HEK293 (cell line): ENCODE measurements at regions not wholly inside any gene's neighbourhood (a gene's known extent, or its start where the extent isn't known, plus 50 kb on each side); places are given as distances from the start of the nearest gene placed in this dataset.

Experiments used
- CTCF ChIA-PET: fragments of 350-600 bp; formaldehyde crosslinking; extraction: SDS; loops from one replicate; lab custom pipeline; 2021; ENCODE audit warnings: antibody characterized with exemption; lab: Yijun Ruan, JAX
- POLR2A ChIA-PET: fragments of 300-600 bp; formaldehyde crosslinking; extraction: SDS; loops from one replicate; lab custom pipeline; 2020; ENCODE audit warnings: antibody characterized with exemption, inconsistent platforms; lab: Yijun Ruan, JAX
- H3K27ac ChIP-seq: fragments of 200-500 bp; sonication (Bioruptor generic); 2 replicates; pipeline ENCODE4 v1.5.1; 2014; ENCODE audit warnings: low read depth, low read length, control low read depth, inconsistent platforms; ENCODE audit errors: extremely low read depth
- H3K36me3 ChIP-seq, 2 experiments: fragments of 200-500 bp in 1 of 2; sonication (Bioruptor generic) in 1 of 2; 1 replicate in 1 of 2; 2 replicates in 1 of 2; pipeline ENCODE4 v1.5.1; 2014 to 2017; ENCODE audit warnings: inconsistent platforms in 2 of 2, low read length in 2 of 2; ENCODE audit not compliant: control insufficient read depth in 2 of 2, insufficient read depth in 1 of 2
- H3K4me1 ChIP-seq: fragments of 200-500 bp; sonication (Bioruptor generic); 2 replicates; pipeline ENCODE4 v1.5.1; 2014; ENCODE audit warnings: mild to moderate bottlenecking, low read length, inconsistent platforms; ENCODE audit not compliant: control insufficient read depth, insufficient read depth
- H3K4me3 ChIP-seq: 2 replicates; pipeline ENCODE4 v1.5.1; 2011; ENCODE audit warnings: low read depth, mild to moderate bottlenecking, control low read depth, low read length, moderate library complexity
- H3K9me3 ChIP-seq: fragments of 200-500 bp; sonication (Bioruptor generic); 2 replicates; pipeline ENCODE4 v1.5.1; 2014; ENCODE audit warnings: low read depth, low read length, inconsistent platforms; ENCODE audit not compliant: control insufficient read depth, insufficient read depth
- HOXA7 ChIP-seq: sonication (generic); formaldehyde crosslinking; IDR thresholded peaks from 2 replicates; pipeline ENCODE4 v1.8.1; 2022; ENCODE audit warnings: missing genetic modification reagents, borderline replicate concordance
- KLF17 ChIP-seq: fragments of 450-650 bp; formaldehyde crosslinking; IDR thresholded peaks from 2 replicates; pipeline ENCODE4 v1.5.1; 2016; ENCODE audit warnings: missing biosample characterization, missing genetic modification characterization
- MYNN ChIP-seq: fragments of 450-650 bp; formaldehyde crosslinking; IDR thresholded peaks from 2 replicates; pipeline ENCODE4 v1.5.1; 2016; ENCODE audit warnings: missing biosample characterization, missing genetic modification characterization, borderline replicate concordance
- PRDM10 ChIP-seq: fragments of 450-650 bp; formaldehyde crosslinking; IDR thresholded peaks from 2 replicates; pipeline ENCODE4 v1.5.1; 2016; ENCODE audit warnings: missing biosample characterization, missing genetic modification characterization
- PRDM6 ChIP-seq: fragments of 450-650 bp; formaldehyde crosslinking; IDR thresholded peaks from 2 replicates; pipeline ENCODE4 v1.5.1; 2017; ENCODE audit warnings: missing biosample characterization, missing genetic modification characterization
- TCF7L2 ChIP-seq: IDR thresholded peaks from 2 replicates; pipeline ENCODE4 v1.6.1; 2011; ENCODE audit warnings: low read depth, mild to moderate bottlenecking, inconsistent platforms, low read length, moderate library complexity, borderline replicate concordance
- ZBTB21 ChIP-seq: fragments of 450-650 bp; formaldehyde crosslinking; IDR thresholded peaks from 2 replicates; pipeline ENCODE4 v1.5.1; 2017; ENCODE audit warnings: missing biosample characterization, missing genetic modification characterization
- ZFP37 ChIP-seq: fragments of 450-650 bp; formaldehyde crosslinking; IDR thresholded peaks from 2 replicates; pipeline ENCODE4 v1.5.1; 2016; ENCODE audit warnings: missing biosample characterization, missing genetic modification characterization
- ZNF146 ChIP-seq: fragments of 450-650 bp; formaldehyde crosslinking; IDR thresholded peaks from 2 replicates; pipeline ENCODE4 v1.5.1; 2016; ENCODE audit warnings: missing biosample characterization, missing genetic modification characterization
- ZNF211 ChIP-seq: fragments of 450-650 bp; formaldehyde crosslinking; IDR thresholded peaks from 2 replicates; pipeline ENCODE4 v1.5.1; 2016; ENCODE audit warnings: low read depth, missing biosample characterization, missing genetic modification characterization
- ZNF366 ChIP-seq: fragments of 450-650 bp; formaldehyde crosslinking; conservative IDR thresholded peaks from 2 replicates; pipeline ENCODE4 v1.5.1; 2016; ENCODE audit warnings: missing biosample characterization, missing genetic modification characterization
- ZNF37A ChIP-seq: fragments of 450-650 bp; IDR thresholded peaks from 2 replicates; pipeline ENCODE4 v1.5.1; 2018; ENCODE audit warnings: missing biosample characterization, missing genetic modification characterization
- ZNF514 ChIP-seq: fragments of 450-650 bp; formaldehyde crosslinking; IDR thresholded peaks from 2 replicates; pipeline ENCODE4 v1.5.1; 2016; ENCODE audit warnings: missing biosample characterization, missing genetic modification characterization
- ZNF529 ChIP-seq: fragments of 450-650 bp; formaldehyde crosslinking; IDR thresholded peaks from 2 replicates; pipeline ENCODE4 v1.5.1; 2017; ENCODE audit warnings: missing genetic modification characterization, missing biosample characterization; ENCODE audit not compliant: insufficient replicate concordance
- ZNF610 ChIP-seq: fragments of 450-650 bp; formaldehyde crosslinking; IDR thresholded peaks from 2 replicates; pipeline ENCODE4 v1.5.1; 2016; ENCODE audit warnings: missing biosample characterization, missing genetic modification characterization, borderline replicate concordance
- ZNF658 ChIP-seq: fragments of 450-650 bp; formaldehyde crosslinking; IDR thresholded peaks from 2 replicates; pipeline ENCODE4; 2016; ENCODE audit warnings: missing biosample characterization, missing genetic modification characterization
- ZNF76 ChIP-seq: fragments of 450-650 bp; formaldehyde crosslinking; IDR thresholded peaks from 2 replicates; pipeline ENCODE4; 2016; ENCODE audit warnings: low read depth, missing biosample characterization, missing genetic modification characterization, borderline replicate concordance
- ZSCAN4 ChIP-seq: fragments of 450-650 bp; formaldehyde crosslinking; IDR thresholded peaks from 2 replicates; pipeline ENCODE4 v1.5.1; 2017; ENCODE audit warnings: missing biosample characterization, missing genetic modification characterization

- CTCF ChIA-PET, result interaction anchor here (0.6 kb wide), 2 partner anchors 16 to 400 kb away, joined by 3 to 4 read pairs; no protein-coding TSS in a partner anchor
- POLR2A ChIA-PET, result no interaction called here
- H3K9me3 ChIP-seq, result no peaks in the 10 kb centered on the region
- no peaks in the 10 kb centered on the region; the same call in none of the 2 replicates for H3K4me1 ChIP-seq
- no peak overlapping the region for H3K4me3 ChIP-seq
- TF ChIP-seq ZBTB21 (tag by site-specific recombination) (no peak), ZNF211 (tag by site-specific recombination) (no peak), PRDM6 (tag by site-specific recombination) (no peak), ZNF76 (no peak), ZSCAN4 (tag by site-specific recombination) (no peak)
- H3K36me3 ChIP-seq, result no peaks in the 10 kb centered on the region
- no peak overlapping the region for H3K27ac ChIP-seq
These were observed 132.7 kb upstream of the SESN3 start for GRCh38 chr11:95363708-95364107.

- H3K4me3 ChIP-seq, result no peak overlapping the region
- TF ChIP-seq MYNN (no peak), HOXA7 (CRISPR knock-in tag) (no peak), KLF17 (tag by site-specific recombination) (no peak), ZNF37A (tag by site-specific recombination) (no peak), PRDM10 (tag by site-specific recombination) (no peak), ZFP37 (no peak), ZNF514 (tag by site-specific recombination) (no peak), TCF7L2 (no peak), ZNF658 (tag by site-specific recombination) (no peak), ZNF610 (no peak), ZNF366 (tag by site-specific recombination) (no peak), ZNF146 (tag by site-specific recombination) (no peak), ZNF529 (tag by site-specific recombination) (no peak)
- POLR2A ChIA-PET, result no interaction called here
- no peak overlapping the region for H3K27ac ChIP-seq
- no peaks in the 10 kb centered on the region for H3K9me3 ChIP-seq
- H3K36me3 ChIP-seq, result no peaks in the 10 kb centered on the region
- CTCF ChIA-PET, result interaction anchor here (0.6 to 0.8 kb wide), 3 partner anchors 16 to 280 kb away, joined by 3 to 4 read pairs (median 3); no protein-coding TSS in a partner anchor
- H3K4me1 ChIP-seq, result no peaks in the 10 kb centered on the region; the same call in none of the 2 replicates
These were observed 132.2 kb upstream of the SESN3 start for GRCh38 chr11:95363164-95363563.
